Mesenchymal stem cell (in vitro differentiated cells and primary cell): ENCODE measurements at regions not wholly inside any gene's neighbourhood (a gene's known extent, or its start where the extent isn't known, plus 50 kb on each side); places are given as distances from the start of the nearest gene placed in this dataset.

Experiments used
- DNase-seq: peaks from one replicate; pipeline ENCODE4 v3.0.0-alpha.2; 2013
- H2AFZ ChIP-seq: one replicate; pipeline ENCODE4 v1.6.1; 2013; ENCODE audit warnings: low read depth, mild to moderate bottlenecking, control low read depth, inconsistent platforms, low read length, moderate library complexity
- H2AK5ac ChIP-seq: 2 replicates; pipeline ENCODE4 v1.6.1; 2013; ENCODE audit warnings: low read length, moderate library complexity, mild to moderate bottlenecking, inconsistent platforms; ENCODE audit not compliant: severe bottlenecking
- H2BK120ac ChIP-seq: one replicate; pipeline ENCODE4 v1.6.1; 2013; ENCODE audit warnings: low read depth, mild to moderate bottlenecking, inconsistent platforms, low read length, moderate library complexity
- H2BK12ac ChIP-seq, 2 experiments: one replicate each; pipeline ENCODE4 v1.6.1; 2013; ENCODE audit warnings: inconsistent platforms in 2 of 2, low read length in 2 of 2, mild to moderate bottlenecking in 2 of 2, moderate library complexity in 2 of 2, control low read depth in 1 of 2
- H2BK15ac ChIP-seq: one replicate; pipeline ENCODE4 v1.6.1; 2013; ENCODE audit warnings: mild to moderate bottlenecking, low read depth, inconsistent platforms; ENCODE audit not compliant: poor library complexity, severe bottlenecking
- H2BK5ac ChIP-seq: 2 replicates; pipeline ENCODE4 v1.6.1; 2013; ENCODE audit warnings: low read depth, mild to moderate bottlenecking, low read length, control low read depth, inconsistent platforms; ENCODE audit not compliant: poor library complexity, severe bottlenecking
- H3K14ac ChIP-seq, 2 experiments: one replicate each; pipeline ENCODE4 v1.6.1; 2013; ENCODE audit warnings: inconsistent platforms in 2 of 2, low read length in 2 of 2, control low read depth in 1 of 2, mild to moderate bottlenecking in 1 of 2, moderate library complexity in 1 of 2
- H3K18ac ChIP-seq, 2 experiments: one replicate each; pipeline ENCODE4 v1.6.1; 2013; ENCODE audit warnings: inconsistent platforms in 2 of 2, low read length in 2 of 2, control low read depth in 1 of 2, low read depth in 1 of 2, mild to moderate bottlenecking in 1 of 2
- H3K23ac ChIP-seq, 2 experiments: one replicate each; pipeline ENCODE4 v1.6.1; 2013; ENCODE audit warnings: inconsistent platforms in 2 of 2, low read length in 2 of 2, mild to moderate bottlenecking in 2 of 2, moderate library complexity in 2 of 2, control low read depth in 1 of 2
- H3K27ac ChIP-seq: 2 replicates; pipeline ENCODE4 v1.5.1; 2013; ENCODE audit warnings: mild to moderate bottlenecking, moderate library complexity, low read length, control low read depth, inconsistent platforms; ENCODE audit not compliant: poor library complexity, severe bottlenecking
- H3K27me3 ChIP-seq, 2 experiments: 2 replicates each; pipeline versions ENCODE4 v1.6.1 to v1.7.0; 2013; ENCODE audit warnings: low read length in 2 of 2, mild to moderate bottlenecking in 2 of 2, moderate library complexity in 2 of 2, control low read depth in 1 of 2, inconsistent platforms in 1 of 2; ENCODE audit not compliant: control insufficient read depth in 1 of 2, insufficient read depth in 1 of 2
- H3K36me3 ChIP-seq, 2 experiments: 2 replicates each; pipeline versions ENCODE4 v1.6.1 to v1.7.0; 2013; ENCODE audit warnings: low read length in 2 of 2, control low read depth in 1 of 2, inconsistent platforms in 1 of 2, low read depth in 1 of 2, mild to moderate bottlenecking in 1 of 2; ENCODE audit not compliant: insufficient read depth in 2 of 2, control insufficient read depth in 1 of 2
- H3K4ac ChIP-seq, 2 experiments: one replicate each; pipeline ENCODE4 v1.6.1; 2013; ENCODE audit warnings: inconsistent platforms in 2 of 2, low read length in 2 of 2, mild to moderate bottlenecking in 2 of 2, moderate library complexity in 2 of 2, control low read depth in 1 of 2, low read depth in 1 of 2
- H3K4me1 ChIP-seq: 2 replicates; pipeline ENCODE4 v1.6.1; 2013; ENCODE audit warnings: low read depth, low read length, control low read depth; ENCODE audit not compliant: control insufficient read depth, insufficient read depth
- H3K4me2 ChIP-seq: 2 replicates; pipeline ENCODE4 v1.6.1; 2013; ENCODE audit warnings: low read length, mild to moderate bottlenecking, inconsistent platforms; ENCODE audit not compliant: poor library complexity, severe bottlenecking
- H3K4me3 ChIP-seq, 2 experiments: 2 replicates each; pipeline versions ENCODE4 v1.5.1 to v1.7.0; 2013; ENCODE audit warnings: low read length in 2 of 2, mild to moderate bottlenecking in 2 of 2, control low read depth in 1 of 2, low read depth in 1 of 2; ENCODE audit not compliant: insufficient read depth in 1 of 2
- H3K79me1 ChIP-seq: replicated peaks from 2 replicates; pipeline ENCODE4 v1.6.1; 2013; ENCODE audit warnings: mild to moderate bottlenecking, control low read depth, low read length, inconsistent platforms; ENCODE audit not compliant: poor library complexity, severe bottlenecking
- H3K9ac ChIP-seq: 2 replicates; pipeline ENCODE4 v1.7.0; 2013; ENCODE audit warnings: mild to moderate bottlenecking, low read length, moderate library complexity
- H3K9me3 ChIP-seq: 2 replicates; pipeline ENCODE4 v1.7.0; 2013; ENCODE audit warnings: mild to moderate bottlenecking, low read length; ENCODE audit not compliant: control insufficient read depth
- H4K8ac ChIP-seq: one replicate; pipeline ENCODE4 v1.6.1; 2013; ENCODE audit warnings: inconsistent platforms, mild to moderate bottlenecking, low read length, moderate library complexity
- H4K91ac ChIP-seq: one replicate; pipeline ENCODE4 v1.6.1; 2013; ENCODE audit warnings: mild to moderate bottlenecking, low read length, inconsistent platforms
- WGBS: methylation state at CpG from one replicate; pipeline ENCODE4 v1.1.7; 2013; ENCODE audit warnings: mixed read lengths; 5-methylcytosine and 5-hydroxymethylcytosine counted together

GRCh38 chr7:72493850-72494661 is 81.9 kb upstream of the CALN1 start:
- H3K27ac ChIP-seq, result no peak overlapping the region
- H3K4me3 ChIP-seq, result no peak overlapping the region
- no peak overlapping the region for H3K4me2 ChIP-seq
- H4K91ac ChIP-seq, result no peak overlapping the region
- no peaks in the 10 kb centered on the region for H3K4me1 ChIP-seq
- H4K8ac ChIP-seq, result no peak overlapping the region
- no peak overlapping the region for H2AK5ac ChIP-seq
- H3K9me3 ChIP-seq, result peaks cover 6% of the 10 kb centered on the region
- no peak overlapping the region for H3K4ac ChIP-seq
- H3K27me3 ChIP-seq, result peaks cover 0 to 4% of the 10 kb centered on the region in 2 experiments
- H3K9ac ChIP-seq, result no peak overlapping the region
- no peak overlapping the region for H2BK12ac ChIP-seq
- no peak overlapping the region for H3K18ac ChIP-seq
- no peak overlapping the region for H3K23ac ChIP-seq
- peak; percentile 6 for DNase-seq
- no peak overlapping the region for H2BK120ac ChIP-seq
- no peak overlapping the region for H2BK5ac ChIP-seq
- no peak overlapping the region for H2AFZ ChIP-seq
- no peaks in the 10 kb centered on the region for H3K79me1 ChIP-seq
- WGBS, result 52% methylated on average over 17 of the region's 17 CpGs
- H3K14ac ChIP-seq, result no peak overlapping the region
- no peak overlapping the region for H2BK15ac ChIP-seq
- no peaks in the 10 kb centered on the region for H3K36me3 ChIP-seq

- H2BK120ac ChIP-seq, result no peak overlapping the region
- H3K14ac ChIP-seq, result no peak overlapping the region
- no peak overlapping the region for H4K8ac ChIP-seq
- H3K4ac ChIP-seq, result no peak overlapping the region
- H2BK15ac ChIP-seq, result no peak overlapping the region
- no peak overlapping the region for H2AK5ac ChIP-seq
- no peak overlapping the region for H3K9ac ChIP-seq
- no peak overlapping the region for H2AFZ ChIP-seq
- no peak overlapping the region for H4K91ac ChIP-seq
- H3K4me3 ChIP-seq, result no peak overlapping the region
- no peak overlapping the region for H2BK12ac ChIP-seq
- no peak overlapping the region for H3K18ac ChIP-seq
- 81% methylated on average over 12 of the region's 12 CpGs for WGBS
- peaks cover 0 to 4% of the 10 kb centered on the region in 2 experiments for H3K27me3 ChIP-seq
- DNase-seq, result no peak
- H2BK5ac ChIP-seq, result no peak overlapping the region
- peaks cover 3% of the 10 kb centered on the region for H3K9me3 ChIP-seq
- H3K36me3 ChIP-seq, result no peaks in the 10 kb centered on the region
- H3K4me1 ChIP-seq, result no peaks in the 10 kb centered on the region
- H3K23ac ChIP-seq, result no peak overlapping the region
- no peak overlapping the region for H3K4me2 ChIP-seq
- H3K27ac ChIP-seq, result no peak overlapping the region
- no peaks in the 10 kb centered on the region for H3K79me1 ChIP-seq
These were observed 80.4 kb upstream of the CALN1 start for GRCh38 chr7:72492461-72493065.

GRCh38 chr7:72490301-72490700 is 78.2 kb upstream of the CALN1 start:
- H3K14ac ChIP-seq, result no peak overlapping the region
- no peak overlapping the region for H3K4me2 ChIP-seq
- no peak overlapping the region for H3K4ac ChIP-seq
- H3K9me3 ChIP-seq, result no peaks in the 10 kb centered on the region
- H4K8ac ChIP-seq, result no peak overlapping the region
- no peak overlapping the region for H2BK12ac ChIP-seq
- H2BK5ac ChIP-seq, result no peak overlapping the region
- no peaks in the 10 kb centered on the region for H3K79me1 ChIP-seq
- no peak overlapping the region for H2BK15ac ChIP-seq
- peaks cover 0 to 4% of the 10 kb centered on the region in 2 experiments for H3K27me3 ChIP-seq
- no peaks in the 10 kb centered on the region for H3K4me1 ChIP-seq
- H3K9ac ChIP-seq, result no peak overlapping the region
- no peak overlapping the region for H2BK120ac ChIP-seq
- H3K36me3 ChIP-seq, result no peaks in the 10 kb centered on the region
- no peak overlapping the region for H3K27ac ChIP-seq
- no peak overlapping the region for H3K4me3 ChIP-seq
- DNase-seq, result no peak
- WGBS, result 94% methylated on average over 5 of the region's 6 CpGs
- H3K23ac ChIP-seq, result no peak overlapping the region
- no peak overlapping the region for H2AFZ ChIP-seq
- no peak overlapping the region for H2AK5ac ChIP-seq
- H4K91ac ChIP-seq, result no peak overlapping the region
- H3K18ac ChIP-seq, result no peak overlapping the region

GRCh38 chr7:72481934-72482333 is 69.8 kb upstream of the CALN1 start:
- no CpG with 5 or more reads among the region's 1 CpG for WGBS
- Histone ChIP-seq H4K8ac (no peak overlapping the region), H4K91ac (no peak overlapping the region), H2BK12ac (no peak overlapping the region), H2AFZ (no peak overlapping the region), H2BK5ac (no peak overlapping the region), H3K27me3 (no peaks in the 10 kb centered on the region), H3K27ac (no peak overlapping the region), H3K18ac (no peak overlapping the region), H3K79me1 (no peaks in the 10 kb centered on the region), H3K36me3 (no peaks in the 10 kb centered on the region), H2BK120ac (no peak overlapping the region), H3K4ac (no peak overlapping the region), H3K9me3 (no peaks in the 10 kb centered on the region), H3K23ac (no peak overlapping the region), H2AK5ac (no peak overlapping the region), H2BK15ac (no peak overlapping the region), H3K9ac (no peak overlapping the region), H3K14ac (no peak overlapping the region), H3K4me1 (no peaks in the 10 kb centered on the region), H3K4me3 (no peak overlapping the region), H3K4me2 (no peak overlapping the region)
- DNase-seq, result no peak
